WTC11 (cell line): ENCODE measurements at regions not wholly inside any gene's neighbourhood (a gene's known extent, or its start where the extent isn't known, plus 50 kb on each side); places are given as distances from the start of the nearest gene placed in this dataset.

Experiments
- ATAC-seq: fragments of 200-7000 bp; cut with Tn5 transposase; 2 replicates; pipeline ENCODE4 v1.10.0; 2021; ENCODE audit warnings: mild to moderate bottlenecking, moderate library complexity
- CTCF ChIA-PET: fragments of 300-600 bp; sonication (Branson Sonifier 250); formaldehyde crosslinking; loops from one replicate; lab custom pipeline; 2021; ENCODE audit warnings: antibody characterized with exemption; lab: Charles Lee
- POLR2A ChIA-PET: fragments of 350-600 bp; sonication (Branson Sonifier 250); formaldehyde crosslinking; loops from one replicate; lab custom pipeline; 2021; ENCODE audit warnings: antibody characterized with exemption; lab: Charles Lee
- DNase-seq: peaks from one replicate; pipeline ENCODE4 v3.0.0; 2021; ENCODE audit warnings: low spot score
- H3K27ac Mint-ChIP-seq: 2 replicates; pipeline ENCODE4 v1.8.0; 2021; ENCODE audit warnings: mixed read lengths
- H3K27me3 Mint-ChIP-seq: 2 replicates; pipeline ENCODE4 v1.8.0; 2021; ENCODE audit warnings: low read depth, mild to moderate bottlenecking, moderate library complexity, mixed read lengths
- H3K36me3 Mint-ChIP-seq: 2 replicates; pipeline ENCODE4 v1.8.0; 2021; ENCODE audit warnings: mixed read lengths
- H3K4me1 Mint-ChIP-seq: 2 replicates; pipeline ENCODE4 v1.8.0; 2022; ENCODE audit warnings: mixed read lengths
- H3K4me3 Mint-ChIP-seq: 2 replicates; pipeline ENCODE4 v1.8.0; 2021; ENCODE audit warnings: mild to moderate bottlenecking, moderate library complexity, mixed read lengths
- H3K9me3 Mint-ChIP-seq: 2 replicates; pipeline ENCODE4 v1.8.0; 2021; ENCODE audit warnings: mixed read lengths
- ESRRA ChIP-seq: sonication (generic); formaldehyde crosslinking; IDR thresholded peaks from 2 replicates; pipeline ENCODE4 v1.8.1; 2022; ENCODE audit warnings: mild to moderate bottlenecking, missing genetic modification reagents, borderline replicate concordance
- FOXP1 ChIP-seq: sonication (generic); formaldehyde crosslinking; IDR thresholded peaks from 2 replicates; pipeline ENCODE4 v1.8.0; 2022; ENCODE audit warnings: missing genetic modification reagents, mild to moderate bottlenecking, moderate library complexity, borderline replicate concordance
- GABPB1 ChIP-seq: sonication (generic); formaldehyde crosslinking; IDR thresholded peaks from 2 replicates; pipeline ENCODE4 v1.8.1; 2023; ENCODE audit warnings: mild to moderate bottlenecking, missing genetic modification reagents
- GRHL2 ChIP-seq: fragments of 250-450 bp; sonication (Bioruptor Pico); IDR thresholded peaks from 2 replicates; pipeline ENCODE4 v1.8.0; 2022; ENCODE audit warnings: mild to moderate bottlenecking, moderate library complexity; ENCODE audit not compliant: insufficient replicate concordance, severe bottlenecking
- GTF2I ChIP-seq: fragments of 250-450 bp; sonication (Bioruptor Pico); conservative IDR thresholded peaks from 2 replicates; pipeline ENCODE4 v1.4.0; 2021; ENCODE audit warnings: mild to moderate bottlenecking
- NFE2L1 ChIP-seq: sonication (generic); formaldehyde crosslinking; IDR thresholded peaks from 2 replicates; pipeline ENCODE4 v1.8.1; 2023; ENCODE audit warnings: missing genetic modification reagents
- OVOL2 ChIP-seq: fragments of 250-450 bp; sonication (Bioruptor Pico); IDR thresholded peaks from 2 replicates; pipeline ENCODE4 v1.9.0; 2021; ENCODE audit warnings: mild to moderate bottlenecking, borderline replicate concordance
- PRRX2 ChIP-seq: fragments of 250-450 bp; sonication (Bioruptor Pico); IDR thresholded peaks from 2 replicates; pipeline ENCODE4 v1.8.0; 2021; ENCODE audit warnings: mild to moderate bottlenecking
- SMAD3 ChIP-seq: sonication (generic); formaldehyde crosslinking; IDR thresholded peaks from 2 replicates; pipeline ENCODE4 v1.8.0; 2022; ENCODE audit warnings: missing genetic modification reagents, mild to moderate bottlenecking, borderline replicate concordance
- SOX15 ChIP-seq: fragments of 250-450 bp; sonication (Bioruptor Pico); IDR thresholded peaks from 2 replicates; pipeline ENCODE4 v1.9.0; 2021; ENCODE audit warnings: mild to moderate bottlenecking
- TP53 ChIP-seq: sonication (generic); formaldehyde crosslinking; IDR thresholded peaks from 2 replicates; pipeline ENCODE4 v1.8.1; 2023; ENCODE audit warnings: mild to moderate bottlenecking, missing genetic modification reagents
- ZBTB43 ChIP-seq: sonication (generic); formaldehyde crosslinking; IDR thresholded peaks from 2 replicates; pipeline ENCODE4 v1.8.1; 2023; ENCODE audit warnings: mild to moderate bottlenecking, missing genetic modification reagents
- ZNF416 ChIP-seq: fragments of 250-450 bp; sonication (Bioruptor Pico); IDR thresholded peaks from 2 replicates; pipeline ENCODE4 v1.9.0; 2021; ENCODE audit warnings: mild to moderate bottlenecking, inconsistent platforms
- ZNF423 ChIP-seq: fragments of 250-450 bp; sonication (Bioruptor Pico); IDR thresholded peaks from 2 replicates; pipeline ENCODE4 v2.1.2; 2022; ENCODE audit warnings: mild to moderate bottlenecking, moderate library complexity
- TF ChIP-seq, protein P1 (sequence below): fragments of 250-450 bp; sonication (Bioruptor Pico); conservative IDR thresholded peaks from 2 replicates; pipeline ENCODE4 v1.9.0; 2021; ENCODE audit warnings: mild to moderate bottlenecking
- TF ChIP-seq, protein P2 (sequence below): sonication (generic); formaldehyde crosslinking; IDR thresholded peaks from 2 replicates; pipeline ENCODE4 v1.8.0; 2022; ENCODE audit warnings: mild to moderate bottlenecking, missing genetic modification reagents
- TF ChIP-seq, protein P3 (sequence below): sonication (generic); formaldehyde crosslinking; IDR thresholded peaks from 2 replicates; pipeline ENCODE4 v1.8.1; 2022; ENCODE audit warnings: low read depth, missing genetic modification reagents, borderline replicate concordance
- TF ChIP-seq, protein P4 (sequence below): sonication (generic); formaldehyde crosslinking; IDR thresholded peaks from 2 replicates; pipeline ENCODE4 v1.8.1; 2023; ENCODE audit warnings: mild to moderate bottlenecking, missing genetic modification reagents, moderate library complexity
- TF ChIP-seq, protein P5 (sequence below): sonication (generic); formaldehyde crosslinking; conservative IDR thresholded peaks from 2 replicates; pipeline ENCODE4 v1.8.1; 2023; ENCODE audit warnings: mild to moderate bottlenecking, low read depth, missing genetic modification reagents, moderate library complexity
- TF ChIP-seq, protein P6 (sequence below): sonication (generic); formaldehyde crosslinking; IDR thresholded peaks from 2 replicates; pipeline ENCODE4 v1.8.0; 2022; ENCODE audit warnings: mild to moderate bottlenecking, missing genetic modification reagents

DNA sequence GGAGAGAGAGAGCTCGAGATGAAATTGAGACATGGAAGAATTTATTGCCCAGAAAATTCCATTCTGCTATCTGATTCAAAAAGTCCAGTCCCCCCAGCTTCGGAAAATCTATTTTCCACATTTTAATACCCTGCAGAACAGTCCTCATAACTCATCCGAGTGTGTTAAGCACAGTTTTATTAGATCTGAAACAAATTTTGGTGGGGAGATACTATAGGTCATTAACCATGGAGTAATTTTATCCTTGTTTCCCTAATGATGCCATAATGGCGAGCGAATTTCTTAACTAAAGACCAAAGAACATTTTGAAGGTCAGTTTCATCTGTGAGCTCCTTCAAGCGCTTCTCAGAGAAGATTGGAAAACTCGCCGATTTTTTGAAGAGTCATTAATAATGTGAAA is 78.1 kb downstream of the HIF1AN start (continued):
- TF ChIP-seq ZNF423 (CRISPR knock-in tag) (no peak), FOXP1 (CRISPR knock-in tag) (no peak)

DNA sequence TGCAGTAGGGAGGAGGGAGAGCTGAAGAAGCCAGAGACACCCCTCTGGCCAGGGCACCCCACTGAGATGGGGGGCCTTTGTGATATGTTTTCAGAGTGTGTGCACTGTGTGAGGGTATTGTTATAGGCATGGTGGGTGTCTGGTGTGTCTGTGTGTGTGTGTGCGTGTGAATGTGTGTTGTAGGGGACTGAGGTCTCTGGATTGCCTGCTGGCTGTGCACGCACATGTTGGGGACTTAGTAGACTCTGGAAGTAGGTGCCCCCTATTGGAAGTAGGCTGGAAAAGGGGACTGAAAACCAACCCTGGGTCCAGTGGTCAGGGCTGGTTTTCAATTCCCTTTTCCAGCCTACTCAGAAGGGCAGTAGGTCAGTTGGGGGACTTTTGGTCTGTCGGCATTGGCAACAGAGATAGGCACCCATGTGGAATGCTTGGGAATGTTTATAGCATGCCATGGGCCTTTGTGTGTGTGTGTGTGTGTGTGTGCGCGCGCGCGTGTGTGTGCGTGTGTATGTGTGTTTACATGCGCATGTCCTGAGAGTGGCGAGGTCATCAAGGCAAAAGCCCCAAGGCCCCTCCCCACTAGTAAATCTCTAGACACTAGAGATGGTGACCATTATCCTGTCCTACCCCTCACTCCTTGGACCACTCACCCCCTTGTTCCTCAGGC is 78.8 kb downstream of the HIF1AN start:
- H3K36me3 Mint-ChIP-seq = no peaks in the 10 kb centered on the region
- peak; percentile 73 for ATAC-seq
- no peak overlapping the region for H3K27ac Mint-ChIP-seq
- ChIA-PET CTCF (interaction anchor here (1.2 to 1.5 kb wide), 3 partner anchors 9 to 51 kb away, joined by 5 to 11 read pairs (median 5); no protein-coding TSS in a partner anchor), POLR2A (no interaction called here)
- H3K4me1 Mint-ChIP-seq = peaks cover 5% of the 10 kb centered on the region; the same call in 1 of the 2 replicates
- H3K27me3 Mint-ChIP-seq = peaks cover 14% of the 10 kb centered on the region
- H3K9me3 Mint-ChIP-seq = no peaks in the 10 kb centered on the region
- H3K4me3 Mint-ChIP-seq = no peak overlapping the region
- no peak for TF ChIP-seq ZBTB43
- TF ChIP-seq, protein P1, sequence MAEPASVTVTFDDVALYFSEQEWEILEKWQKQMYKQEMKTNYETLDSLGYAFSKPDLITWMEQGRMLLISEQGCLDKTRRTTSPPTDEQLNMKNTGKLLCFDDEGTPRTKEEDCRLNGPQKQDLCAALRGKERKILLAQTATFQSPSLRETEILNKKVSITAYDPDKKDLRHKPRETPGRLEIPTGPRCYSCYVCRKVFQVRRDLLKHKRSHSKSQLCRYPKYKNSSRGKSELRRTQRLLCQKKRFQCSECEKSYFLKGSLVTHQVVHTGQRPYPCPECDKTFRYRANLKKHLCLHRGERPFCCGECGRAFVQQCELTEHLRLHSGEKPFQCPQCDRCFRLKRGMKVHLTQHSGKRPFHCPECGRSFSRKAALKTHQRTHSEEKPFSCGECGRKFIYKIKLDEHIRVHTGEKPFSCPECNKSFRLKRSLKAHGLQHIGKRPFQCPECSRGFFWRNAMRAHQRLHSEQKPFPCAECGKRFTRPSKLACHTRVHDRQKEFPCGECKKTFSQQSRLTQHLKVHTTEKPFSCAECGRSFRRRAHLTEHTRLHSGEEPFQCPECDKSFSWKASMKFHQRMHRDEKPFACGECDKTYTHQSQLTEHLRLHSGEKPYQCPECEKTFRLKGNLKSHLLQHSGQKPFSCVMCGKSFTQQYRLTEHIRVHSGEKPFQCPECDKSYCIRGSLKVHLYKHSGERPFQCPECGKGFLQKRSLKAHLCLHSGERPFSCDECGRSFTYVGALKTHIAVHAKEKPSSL (CRISPR knock-in tag) = no peak
- TF ChIP-seq, protein P2, sequence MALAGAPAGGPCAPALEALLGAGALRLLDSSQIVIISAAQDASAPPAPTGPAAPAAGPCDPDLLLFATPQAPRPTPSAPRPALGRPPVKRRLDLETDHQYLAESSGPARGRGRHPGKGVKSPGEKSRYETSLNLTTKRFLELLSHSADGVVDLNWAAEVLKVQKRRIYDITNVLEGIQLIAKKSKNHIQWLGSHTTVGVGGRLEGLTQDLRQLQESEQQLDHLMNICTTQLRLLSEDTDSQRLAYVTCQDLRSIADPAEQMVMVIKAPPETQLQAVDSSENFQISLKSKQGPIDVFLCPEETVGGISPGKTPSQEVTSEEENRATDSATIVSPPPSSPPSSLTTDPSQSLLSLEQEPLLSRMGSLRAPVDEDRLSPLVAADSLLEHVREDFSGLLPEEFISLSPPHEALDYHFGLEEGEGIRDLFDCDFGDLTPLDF = no peak
- no peak for TF ChIP-seq PRRX2
- no peak for TF ChIP-seq OVOL2
- no peak for TF ChIP-seq GABPB1
- TF ChIP-seq, protein P3, sequence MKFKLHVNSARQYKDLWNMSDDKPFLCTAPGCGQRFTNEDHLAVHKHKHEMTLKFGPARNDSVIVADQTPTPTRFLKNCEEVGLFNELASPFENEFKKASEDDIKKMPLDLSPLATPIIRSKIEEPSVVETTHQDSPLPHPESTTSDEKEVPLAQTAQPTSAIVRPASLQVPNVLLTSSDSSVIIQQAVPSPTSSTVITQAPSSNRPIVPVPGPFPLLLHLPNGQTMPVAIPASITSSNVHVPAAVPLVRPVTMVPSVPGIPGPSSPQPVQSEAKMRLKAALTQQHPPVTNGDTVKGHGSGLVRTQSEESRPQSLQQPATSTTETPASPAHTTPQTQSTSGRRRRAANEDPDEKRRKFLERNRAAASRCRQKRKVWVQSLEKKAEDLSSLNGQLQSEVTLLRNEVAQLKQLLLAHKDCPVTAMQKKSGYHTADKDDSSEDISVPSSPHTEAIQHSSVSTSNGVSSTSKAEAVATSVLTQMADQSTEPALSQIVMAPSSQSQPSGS (CRISPR knock-in tag) = no peak
- TF ChIP-seq NFE2L1 (CRISPR knock-in tag) = no peak
- TF ChIP-seq, protein P4, sequence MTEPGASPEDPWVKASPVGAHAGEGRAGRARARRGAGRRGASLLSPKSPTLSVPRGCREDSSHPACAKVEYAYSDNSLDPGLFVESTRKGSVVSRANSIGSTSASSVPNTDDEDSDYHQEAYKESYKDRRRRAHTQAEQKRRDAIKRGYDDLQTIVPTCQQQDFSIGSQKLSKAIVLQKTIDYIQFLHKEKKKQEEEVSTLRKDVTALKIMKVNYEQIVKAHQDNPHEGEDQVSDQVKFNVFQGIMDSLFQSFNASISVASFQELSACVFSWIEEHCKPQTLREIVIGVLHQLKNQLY (CRISPR knock-in tag) = no peak
- TF ChIP-seq SOX15 (CRISPR knock-in tag) = no peak
- no peak for TF ChIP-seq ZNF416
- TF ChIP-seq ESRRA = no peak
- no peak for TF ChIP-seq TP53 (CRISPR knock-in tag)
- TF ChIP-seq, protein P5, sequence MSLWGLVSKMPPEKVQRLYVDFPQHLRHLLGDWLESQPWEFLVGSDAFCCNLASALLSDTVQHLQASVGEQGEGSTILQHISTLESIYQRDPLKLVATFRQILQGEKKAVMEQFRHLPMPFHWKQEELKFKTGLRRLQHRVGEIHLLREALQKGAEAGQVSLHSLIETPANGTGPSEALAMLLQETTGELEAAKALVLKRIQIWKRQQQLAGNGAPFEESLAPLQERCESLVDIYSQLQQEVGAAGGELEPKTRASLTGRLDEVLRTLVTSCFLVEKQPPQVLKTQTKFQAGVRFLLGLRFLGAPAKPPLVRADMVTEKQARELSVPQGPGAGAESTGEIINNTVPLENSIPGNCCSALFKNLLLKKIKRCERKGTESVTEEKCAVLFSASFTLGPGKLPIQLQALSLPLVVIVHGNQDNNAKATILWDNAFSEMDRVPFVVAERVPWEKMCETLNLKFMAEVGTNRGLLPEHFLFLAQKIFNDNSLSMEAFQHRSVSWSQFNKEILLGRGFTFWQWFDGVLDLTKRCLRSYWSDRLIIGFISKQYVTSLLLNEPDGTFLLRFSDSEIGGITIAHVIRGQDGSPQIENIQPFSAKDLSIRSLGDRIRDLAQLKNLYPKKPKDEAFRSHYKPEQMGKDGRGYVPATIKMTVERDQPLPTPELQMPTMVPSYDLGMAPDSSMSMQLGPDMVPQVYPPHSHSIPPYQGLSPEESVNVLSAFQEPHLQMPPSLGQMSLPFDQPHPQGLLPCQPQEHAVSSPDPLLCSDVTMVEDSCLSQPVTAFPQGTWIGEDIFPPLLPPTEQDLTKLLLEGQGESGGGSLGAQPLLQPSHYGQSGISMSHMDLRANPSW (CRISPR knock-in tag) = no peak
- TF ChIP-seq, protein P6, sequence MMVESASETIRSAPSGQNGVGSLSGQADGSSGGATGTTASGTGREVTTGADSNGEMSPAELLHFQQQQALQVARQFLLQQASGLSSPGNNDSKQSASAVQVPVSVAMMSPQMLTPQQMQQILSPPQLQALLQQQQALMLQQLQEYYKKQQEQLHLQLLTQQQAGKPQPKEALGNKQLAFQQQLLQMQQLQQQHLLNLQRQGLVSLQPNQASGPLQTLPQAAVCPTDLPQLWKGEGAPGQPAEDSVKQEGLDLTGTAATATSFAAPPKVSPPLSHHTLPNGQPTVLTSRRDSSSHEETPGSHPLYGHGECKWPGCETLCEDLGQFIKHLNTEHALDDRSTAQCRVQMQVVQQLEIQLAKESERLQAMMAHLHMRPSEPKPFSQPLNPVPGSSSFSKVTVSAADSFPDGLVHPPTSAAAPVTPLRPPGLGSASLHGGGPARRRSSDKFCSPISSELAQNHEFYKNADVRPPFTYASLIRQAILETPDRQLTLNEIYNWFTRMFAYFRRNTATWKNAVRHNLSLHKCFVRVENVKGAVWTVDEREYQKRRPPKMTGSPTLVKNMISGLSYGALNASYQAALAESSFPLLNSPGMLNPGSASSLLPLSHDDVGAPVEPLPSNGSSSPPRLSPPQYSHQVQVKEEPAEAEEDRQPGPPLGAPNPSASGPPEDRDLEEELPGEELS (CRISPR knock-in tag) = no peak
- TF ChIP-seq SMAD3 (CRISPR knock-in tag) = no peak
- TF ChIP-seq GTF2I (CRISPR knock-in tag) = no peak
- TF ChIP-seq GRHL2 = no peak
- TF ChIP-seq, all 79 proteins: peak for 0
- no peak for DNase-seq
